Mucosa of rectum (tissue), 2 donors: ENCODE measurements at regions not wholly inside any gene's neighbourhood (a gene's known extent, or its start where the extent isn't known, plus 50 kb on each side); places are given as distances from the start of the nearest gene placed in this dataset.

Experiments used
- H3K27ac ChIP-seq, 2 donors: one replicate each; pipeline ENCODE4 v1.7.0; 2013; ENCODE audit warnings: inconsistent platforms in 2 of 2, low read depth in 2 of 2, low read length in 2 of 2
- H3K27me3 ChIP-seq, 2 donors: one replicate each; pipeline ENCODE4 v1.7.0; 2013; ENCODE audit warnings: low read length in 2 of 2; ENCODE audit not compliant: control insufficient read depth in 2 of 2, insufficient read depth in 2 of 2
- H3K36me3 ChIP-seq, 2 donors: one replicate each; pipeline ENCODE4 v1.7.0; 2013; ENCODE audit warnings: low read length in 2 of 2; ENCODE audit not compliant: control insufficient read depth in 2 of 2, insufficient read depth in 2 of 2
- H3K4me1 ChIP-seq, 2 donors: one replicate each; pipeline ENCODE4 v1.7.0; 2013; ENCODE audit warnings: low read length in 2 of 2, mild to moderate bottlenecking in 1 of 2; ENCODE audit not compliant: control insufficient read depth in 2 of 2, insufficient read depth in 2 of 2
- H3K4me3 ChIP-seq, 2 donors: one replicate each; pipeline ENCODE4 v1.7.0; 2013; ENCODE audit warnings: low read length in 2 of 2
- H3K9ac ChIP-seq, 2 donors: one replicate each; pipeline ENCODE4 v1.7.0; 2013; ENCODE audit warnings: low read length in 2 of 2, low read depth in 1 of 2, mild to moderate bottlenecking in 1 of 2
- H3K9me3 ChIP-seq, 2 donors: one replicate each; pipeline ENCODE4 v1.7.0; 2013; ENCODE audit warnings: low read length in 2 of 2; ENCODE audit not compliant: control insufficient read depth in 2 of 2
- donor health status: healthy.
- donor health status: Normal muscosa, but diverticular disease.

DNA sequence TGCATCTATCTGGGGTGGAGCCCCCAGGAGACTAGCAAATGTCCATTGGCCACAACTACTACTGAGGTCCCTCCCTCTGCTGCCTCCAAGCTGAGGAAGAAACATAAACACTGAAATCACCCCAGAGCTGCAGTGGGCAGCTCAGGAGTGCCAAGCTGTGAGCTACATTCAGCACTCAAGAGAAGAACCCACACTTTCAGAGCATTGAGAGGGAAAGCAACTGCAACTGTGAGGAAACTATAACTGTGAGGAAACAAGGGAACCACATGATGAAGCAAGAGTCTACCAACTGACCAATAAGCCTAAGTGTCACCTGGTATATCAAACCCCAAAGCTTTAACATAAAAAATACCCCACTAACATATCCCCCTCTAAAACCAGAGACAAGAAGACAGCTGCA, 373.5 kb upstream of the TACR3 start:
- Histone ChIP-seq H3K27ac (no peak overlapping the region), H3K4me1 (no peaks in the 10 kb centered on the region), H3K36me3 (no peaks in the 10 kb centered on the region), H3K4me3 (no peak overlapping the region), H3K9ac (no peak overlapping the region), H3K27me3 (no peaks in the 10 kb centered on the region), H3K9me3 (peaks cover 0 to 1% of the 10 kb centered on the region in 2 donors)

DNA sequence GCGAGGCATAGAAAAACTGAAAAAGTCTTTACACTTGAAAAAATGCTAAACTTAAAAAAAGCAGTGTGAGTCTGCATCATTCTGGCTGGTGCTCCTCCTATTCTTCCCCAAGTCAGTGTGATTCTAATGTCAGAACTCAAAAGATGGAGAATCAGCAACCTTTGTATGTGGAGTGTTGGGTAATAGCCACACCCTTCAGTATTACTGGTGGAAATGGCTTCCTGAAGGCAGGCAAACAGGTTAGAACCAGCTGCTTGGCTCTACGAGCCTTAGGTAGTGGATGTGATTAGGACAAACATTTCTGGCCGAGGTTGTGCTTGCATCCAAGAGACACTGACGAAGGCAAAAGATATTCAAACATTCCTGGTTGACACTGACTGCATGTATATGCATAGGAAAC, 353.4 kb upstream of the TACR3 start:
- H3K9ac ChIP-seq: no peak overlapping the region
- H3K27me3 ChIP-seq: no peaks in the 10 kb centered on the region
- H3K4me1 ChIP-seq: no peaks in the 10 kb centered on the region
- no peak overlapping the region for H3K27ac ChIP-seq
- no peaks in the 10 kb centered on the region for H3K36me3 ChIP-seq
- no peak overlapping the region for H3K4me3 ChIP-seq
- no peaks in the 10 kb centered on the region for H3K9me3 ChIP-seq

DNA sequence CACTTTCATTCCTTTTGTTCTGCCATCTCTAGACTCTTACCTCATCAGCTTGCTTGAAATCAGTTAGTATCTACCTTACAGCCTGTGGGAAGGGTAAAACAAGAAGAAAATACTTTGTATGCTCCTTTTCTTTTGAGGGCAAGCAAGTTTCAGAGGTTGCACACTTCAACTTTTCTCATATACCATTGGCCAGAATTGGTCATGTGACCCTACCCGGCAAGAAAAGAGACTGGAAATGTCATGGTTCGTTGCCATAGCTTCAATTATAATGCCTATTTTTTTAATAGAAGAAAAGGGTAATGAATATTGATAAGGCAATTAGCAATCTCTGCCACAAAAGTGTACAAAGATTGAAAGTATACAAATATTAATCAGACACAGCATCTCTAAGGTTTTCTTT, 346.7 kb upstream of the TACR3 start:
- Histone ChIP-seq H3K36me3 (no peaks in the 10 kb centered on the region), H3K9me3 (no peaks in the 10 kb centered on the region), H3K4me1 (no peaks in the 10 kb centered on the region), H3K4me3 (no peak overlapping the region), H3K27ac (no peak overlapping the region), H3K9ac (no peak overlapping the region), H3K27me3 (no peaks in the 10 kb centered on the region)

DNA sequence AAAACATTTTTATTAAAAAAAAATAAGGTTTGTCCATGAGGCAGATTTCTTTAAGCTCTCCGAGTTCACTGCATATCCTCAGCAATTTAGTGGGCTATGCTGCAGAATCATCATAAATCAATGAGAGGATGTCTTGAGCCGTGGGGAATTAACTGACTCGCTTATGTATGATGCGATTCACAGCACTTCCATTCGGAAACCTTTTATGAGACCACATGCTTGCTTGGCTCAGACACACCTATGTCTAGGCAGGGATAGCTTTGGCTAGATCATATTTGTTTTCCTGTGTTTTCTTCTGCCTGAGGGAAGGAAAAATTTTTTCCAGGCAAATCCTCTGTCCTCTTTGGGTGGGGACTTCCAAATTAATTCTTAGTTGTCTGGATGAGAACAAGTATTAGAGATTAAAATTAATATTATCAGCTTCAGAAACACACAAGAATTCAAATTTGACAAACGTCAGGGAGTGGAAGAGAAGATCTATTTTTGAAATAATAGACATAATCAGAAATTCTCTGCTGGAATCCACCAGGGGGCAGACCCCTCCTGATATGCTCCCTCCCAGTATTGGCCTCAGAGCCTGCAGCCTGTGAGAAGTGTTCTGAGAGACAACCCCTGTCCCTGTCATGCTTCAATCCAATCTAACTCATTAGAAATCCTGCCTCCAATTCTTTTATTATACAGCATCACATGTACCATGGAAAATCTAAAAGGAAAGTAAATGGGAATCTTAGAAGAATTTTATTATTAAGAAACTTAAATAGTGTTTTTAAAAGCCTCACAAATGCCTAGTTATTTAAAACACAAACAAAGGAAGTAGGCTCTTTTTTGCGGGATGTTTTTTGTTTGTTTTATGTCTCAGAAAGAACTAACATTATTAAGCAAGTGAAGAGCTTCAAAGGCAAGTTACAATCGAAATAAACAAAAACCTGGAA, 345.1 kb upstream of the TACR3 start:
- no peak overlapping the region for H3K9ac ChIP-seq

DNA sequence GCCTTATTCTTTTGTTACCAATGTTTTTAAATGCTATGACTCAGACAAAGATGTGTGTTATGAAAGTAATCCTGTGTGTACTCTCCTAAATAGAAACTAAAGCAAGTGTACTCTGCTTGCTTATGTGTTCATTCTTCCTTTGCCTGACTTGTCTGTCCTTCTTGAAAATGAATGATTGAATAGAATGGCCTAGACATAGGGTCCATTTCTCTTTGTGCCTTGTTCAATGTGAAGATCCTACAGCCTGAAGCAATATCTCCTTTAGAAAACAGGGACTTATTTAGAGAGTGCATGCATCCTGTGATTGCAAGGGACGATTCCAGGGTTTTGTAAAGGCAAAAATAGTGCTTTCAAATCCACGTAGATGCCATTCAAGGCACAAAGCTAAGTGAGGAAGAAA, 343.6 kb upstream of the TACR3 start:
- Histone ChIP-seq H3K27me3 (no peaks in the 10 kb centered on the region), H3K27ac (no peak overlapping the region), H3K36me3 (no peaks in the 10 kb centered on the region), H3K9me3 (no peaks in the 10 kb centered on the region), H3K9ac (no peak overlapping the region), H3K4me3 (no peak overlapping the region), H3K4me1 (no peaks in the 10 kb centered on the region)

More for the DNA sequence above, 345.1 kb upstream of the TACR3 start:
- H3K36me3 ChIP-seq: no peaks in the 10 kb centered on the region
- H3K27ac ChIP-seq: no peak overlapping the region
- no peak overlapping the region for H3K4me3 ChIP-seq
- no peaks in the 10 kb centered on the region for H3K9me3 ChIP-seq
- H3K27me3 ChIP-seq: no peaks in the 10 kb centered on the region
- no peaks in the 10 kb centered on the region for H3K4me1 ChIP-seq

DNA sequence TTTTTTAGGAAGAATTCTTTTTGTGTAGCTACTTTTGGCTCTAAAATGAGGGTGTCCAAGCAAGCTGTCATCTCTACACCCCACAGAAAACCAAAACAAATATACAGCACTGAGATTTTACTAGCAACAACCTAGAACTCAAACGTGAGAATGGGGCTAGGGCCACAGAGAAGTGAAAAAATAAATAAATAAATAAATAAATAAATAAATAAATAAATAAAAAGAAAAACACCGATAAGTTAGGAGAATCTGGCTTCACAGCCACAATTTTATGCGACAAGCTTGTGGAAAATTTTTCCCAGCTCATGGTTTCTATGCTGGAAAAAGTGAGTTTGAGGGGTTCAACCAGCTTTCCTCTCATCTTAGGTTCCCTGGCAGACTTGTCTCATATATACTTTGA, 324.6 kb upstream of the TACR3 start:
- Histone ChIP-seq H3K4me3 (no peak overlapping the region), H3K9me3 (no peaks in the 10 kb centered on the region), H3K27ac (no peak overlapping the region), H3K9ac (no peak overlapping the region), H3K4me1 (no peaks in the 10 kb centered on the region), H3K27me3 (no peaks in the 10 kb centered on the region), H3K36me3 (no peaks in the 10 kb centered on the region)

DNA sequence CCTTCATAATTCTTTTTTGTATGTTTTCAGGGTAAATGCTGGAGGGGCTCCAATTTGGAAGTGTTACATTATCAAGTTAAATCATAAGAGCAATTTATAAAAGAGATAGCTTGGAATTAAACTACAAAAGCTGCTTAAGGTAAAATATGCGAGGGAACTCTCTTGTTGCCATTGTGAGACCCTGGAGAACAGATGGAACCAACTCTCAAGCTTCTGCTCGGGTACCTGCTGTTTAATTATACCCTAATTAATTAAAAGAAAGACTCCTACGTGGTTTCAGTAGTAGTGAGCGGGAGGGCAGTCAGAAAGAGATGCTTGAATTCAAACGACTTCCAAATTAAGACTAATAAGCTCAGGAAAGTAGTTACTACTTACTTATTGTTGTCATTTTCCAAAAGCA, 313.1 kb upstream of the TACR3 start:
- Histone ChIP-seq H3K9me3 (no peaks in the 10 kb centered on the region), H3K4me3 (no peak overlapping the region), H3K9ac (no peak overlapping the region), H3K27me3 (no peaks in the 10 kb centered on the region), H3K4me1 (no peaks in the 10 kb centered on the region), H3K36me3 (no peaks in the 10 kb centered on the region), H3K27ac (no peak overlapping the region)

DNA sequence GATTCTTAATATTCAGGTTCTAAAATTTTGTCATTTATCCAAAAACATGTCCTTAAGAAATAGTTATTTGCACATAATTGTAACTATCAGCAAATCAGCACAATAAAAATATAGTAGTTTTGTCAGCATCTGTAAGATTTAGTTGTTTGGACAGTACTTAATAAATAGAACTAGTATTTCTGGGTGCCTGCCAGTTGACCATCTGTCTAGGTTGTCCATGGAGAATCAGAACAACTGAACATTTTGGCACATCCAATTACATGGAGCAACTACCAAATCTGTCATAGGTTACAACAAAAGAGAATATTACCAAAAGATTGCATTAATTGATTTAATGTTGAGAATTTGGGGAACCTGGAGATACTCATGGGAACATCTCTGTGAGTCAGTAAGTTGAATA, 305.5 kb upstream of the TACR3 start:
- no peaks in the 10 kb centered on the region for H3K9me3 ChIP-seq
- H3K36me3 ChIP-seq: no peaks in the 10 kb centered on the region
- no peak overlapping the region for H3K27ac ChIP-seq
- H3K9ac ChIP-seq: no peak overlapping the region
- no peaks in the 10 kb centered on the region for H3K4me1 ChIP-seq
- H3K4me3 ChIP-seq: no peak overlapping the region
- no peaks in the 10 kb centered on the region for H3K27me3 ChIP-seq

DNA sequence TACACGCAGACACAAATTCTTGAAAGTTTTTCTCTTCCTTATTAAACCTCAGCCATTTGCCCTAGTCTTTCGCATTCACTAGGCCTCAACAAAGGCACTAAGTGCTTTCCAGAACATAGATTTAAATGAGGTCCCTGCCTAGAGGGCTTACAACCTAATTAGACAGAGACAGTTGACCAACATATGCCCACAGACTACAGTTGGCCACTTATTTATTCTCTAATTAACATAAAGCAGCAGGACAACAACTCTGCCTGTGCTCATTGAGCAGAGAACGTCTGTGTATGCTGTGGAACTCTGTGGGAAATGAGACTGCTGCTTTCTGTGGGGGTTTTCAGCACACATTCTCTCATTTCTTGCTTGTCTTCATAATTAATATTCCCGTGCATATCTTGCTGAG, 303.0 kb upstream of the TACR3 start:
- no peak overlapping the region for H3K27ac ChIP-seq

DNA sequence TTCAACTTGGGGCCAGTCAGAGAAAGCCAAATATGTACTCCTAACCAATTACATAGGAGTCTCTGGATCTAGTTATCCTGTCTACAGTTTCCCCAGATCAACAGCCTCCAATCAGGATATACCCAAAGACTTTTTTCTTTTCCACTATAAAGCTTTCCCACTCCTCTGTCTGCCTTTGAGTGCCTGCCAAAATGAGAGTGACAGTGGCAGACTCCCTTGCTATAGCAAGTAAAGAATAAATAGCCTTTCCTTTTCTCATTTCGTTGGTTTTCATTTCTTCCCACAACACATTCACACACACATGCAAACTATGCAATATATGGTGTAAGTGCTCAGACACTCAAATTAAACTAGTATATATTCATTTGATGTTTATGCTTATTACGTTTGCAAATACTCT, 302.4 kb upstream of the TACR3 start:
- Histone ChIP-seq H3K9me3 (no peaks in the 10 kb centered on the region), H3K9ac (no peak overlapping the region), H3K27me3 (no peaks in the 10 kb centered on the region), H3K4me3 (no peak overlapping the region), H3K27ac (no peak overlapping the region), H3K36me3 (no peaks in the 10 kb centered on the region), H3K4me1 (no peaks in the 10 kb centered on the region)

More for the DNA sequence above, 303.0 kb upstream of the TACR3 start:
- Histone ChIP-seq H3K27me3 (no peaks in the 10 kb centered on the region), H3K4me3 (no peak overlapping the region), H3K9me3 (no peaks in the 10 kb centered on the region), H3K4me1 (no peaks in the 10 kb centered on the region), H3K36me3 (no peaks in the 10 kb centered on the region), H3K9ac (no peak overlapping the region)
